GM12878 (cell line): ENCODE measurements at regions not wholly inside any gene's neighbourhood (a gene's known extent, or its start where the extent isn't known, plus 50 kb on each side); places are given as distances from the start of the nearest gene placed in this dataset.

Source experiments
- ATF2 ChIP-seq: IDR thresholded peaks from 2 replicates; pipeline ENCODE4 v1.6.1; 2012; ENCODE audit warnings: low read length, inconsistent platforms
- CHD4 ChIP-seq: fragments of 200-600 bp; sonication (generic); IDR thresholded peaks from 2 replicates; pipeline ENCODE4 v1.6.1; 2016; ENCODE audit warnings: mild to moderate bottlenecking
- CTCF ChIP-seq, 3 experiments: IDR thresholded peaks in 2 of 3; conservative IDR thresholded peaks in 1 of 3; 2 replicates each; pipeline ENCODE4 v1.5.1; 2011; ENCODE audit warnings: low read depth in 3 of 3, low read length in 3 of 3, mild to moderate bottlenecking in 3 of 3, control low read depth in 2 of 3, moderate library complexity in 2 of 3, inconsistent platforms in 1 of 3, mixed read lengths in 1 of 3; ENCODE audit not compliant: control insufficient read depth in 2 of 3, insufficient read depth in 1 of 3; ENCODE audit errors: extremely low read depth in 1 of 3
- POLR2A ChIP-seq: IDR thresholded peaks from 2 replicates; pipeline ENCODE4 v1.6.1; 2011; ENCODE audit warnings: low read depth, mild to moderate bottlenecking, low read length
- RCOR1 ChIP-seq: conservative IDR thresholded peaks from 2 replicates; pipeline ENCODE4 v1.6.1; 2012; ENCODE audit warnings: low read depth, low read length, improper control_type of control experiment

DNA sequence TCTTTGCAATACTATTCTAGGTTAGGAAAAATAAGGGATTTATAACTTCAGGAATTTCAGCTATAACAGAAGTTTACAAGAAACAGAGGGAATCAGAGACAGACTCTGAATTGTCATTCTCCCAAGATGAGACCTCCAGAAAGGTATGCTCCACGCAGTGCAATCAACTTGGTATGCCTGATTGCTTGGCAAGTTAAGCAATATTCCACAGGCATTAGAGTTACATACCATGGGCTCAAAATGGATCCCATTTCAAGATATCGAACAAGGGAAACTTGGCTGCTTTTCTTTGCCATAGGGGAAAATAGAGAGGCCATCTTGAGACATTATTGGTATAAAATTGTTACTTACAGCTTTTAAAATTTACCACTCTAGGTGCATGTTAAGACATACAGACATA, 615.6 kb upstream of the SOX9 start:
- TF ChIP-seq ATF2 (no peak), POLR2A (no peak), RCOR1 (no peak), CHD4 (no peak), CTCF (IDR thresholded peaks at IDR 0.05 in 2 of 3, conservative IDR thresholded peaks at IDR 0.05 in 1 of 3; ENCODE audit: control insufficient read depth in 2 of 3, extremely low read depth in 1 of 3, insufficient read depth in 1 of 3, low read depth in 3 of 3, low read length in 3 of 3) (no peak)
